Fibroblast of peridontal ligament (primary cell): ENCODE measurements at regions not wholly inside any gene's neighbourhood (a gene's known extent, or its start where the extent isn't known, plus 50 kb on each side); places are given as distances from the start of the nearest gene placed in this dataset.

Experiments
- DNase-seq: peaks from one replicate; pipeline ENCODE4 v3.0.0-alpha.2; 2010; ENCODE audit errors: extremely low read depth

DNA sequence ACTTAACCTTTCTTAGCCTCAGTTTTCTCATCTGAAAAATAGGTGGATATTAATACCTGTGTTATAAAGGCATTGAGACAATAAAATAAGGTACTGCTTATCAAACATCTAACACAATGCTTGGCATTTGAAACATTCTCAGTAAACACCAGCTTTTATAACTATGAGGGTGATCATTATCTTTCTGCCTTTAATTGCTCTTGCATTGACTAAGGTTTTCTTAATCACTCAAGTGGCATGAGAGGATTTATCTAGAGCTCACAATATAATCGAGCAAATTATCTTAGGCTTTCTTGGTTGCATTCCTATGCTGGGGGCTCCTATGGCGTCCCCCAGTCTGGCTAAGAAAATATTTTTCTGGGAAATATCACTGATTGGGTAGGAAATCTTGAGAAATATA lies 716.4 kb upstream of the MARCKS start:
- DNase-seq, result no peak

GRCh38 chr6:113141901-113142300 lies 715.2 kb upstream of the MARCKS start:
- no peak for DNase-seq

- DNase-seq, result no peak
These were observed 714.4 kb upstream of the MARCKS start for GRCh38 chr6:113142671-113143174.

- no peak for DNase-seq
These were observed 713.9 kb upstream of the MARCKS start for GRCh38 chr6:113143206-113143605.

DNA sequence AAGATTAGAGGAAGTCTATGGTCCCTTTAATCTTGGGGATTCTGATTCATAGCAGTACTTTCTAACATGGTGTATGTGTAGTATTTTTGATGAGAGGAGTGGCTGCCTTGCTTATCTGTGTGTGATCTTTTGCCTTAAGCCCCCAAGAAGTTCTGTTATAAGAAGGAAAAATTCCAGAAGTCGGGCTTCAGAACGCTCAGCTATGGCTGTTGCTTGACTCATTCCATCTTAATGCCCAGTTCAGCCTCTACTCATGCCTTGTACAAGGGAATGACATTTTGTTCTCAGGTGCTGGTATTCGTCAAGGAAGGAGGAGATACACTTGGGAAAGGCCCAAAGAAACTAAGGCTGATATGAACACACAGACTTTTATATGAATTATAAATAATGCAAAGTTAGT lies 713.0 kb upstream of the MARCKS start:
- no peak for DNase-seq

DNA sequence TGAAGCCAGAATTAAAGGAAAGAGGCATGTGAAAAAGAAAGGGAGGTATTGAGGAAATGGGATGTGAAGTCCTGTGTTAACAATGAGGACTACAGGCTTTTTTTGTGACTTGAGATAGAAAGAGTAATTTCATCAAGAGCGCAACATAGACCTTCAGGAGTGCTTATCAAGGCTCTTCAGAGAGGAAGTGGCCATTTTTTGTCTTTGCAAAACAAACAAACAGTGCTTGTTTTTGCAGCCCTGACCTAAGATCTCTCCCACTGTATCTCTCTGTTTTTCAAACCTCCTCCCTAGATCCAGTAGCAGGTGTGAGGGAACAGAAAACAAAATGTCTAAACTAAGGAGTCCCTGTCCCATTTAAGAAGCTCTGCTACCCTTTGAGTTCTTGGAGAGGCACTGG lies 710.3 kb upstream of the MARCKS start:
- no peak for DNase-seq

DNA sequence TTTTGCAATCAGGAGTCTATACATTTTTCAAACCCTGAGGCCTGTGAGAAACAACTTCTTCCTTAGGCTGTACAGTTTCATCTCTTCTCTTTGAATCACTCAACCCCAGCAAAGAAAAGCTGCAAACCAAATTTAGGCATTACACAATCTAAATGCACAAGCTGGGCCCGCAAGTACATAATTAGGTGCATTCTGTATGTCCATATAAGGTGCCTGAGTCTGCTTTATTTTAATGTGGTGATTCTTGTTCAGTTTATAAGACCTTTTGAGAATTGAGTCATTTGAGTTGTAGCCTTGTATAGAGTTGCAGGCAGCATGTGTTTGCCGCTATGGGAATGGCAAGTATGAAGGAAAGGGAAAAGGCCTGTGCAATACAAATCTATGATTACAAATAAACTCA lies 709.6 kb upstream of the MARCKS start:
- DNase-seq, result peak; percentile 98

GRCh38 chr6:113148566-113148965 lies 708.6 kb upstream of the MARCKS start:
- peak; percentile 58 for DNase-seq

DNA sequence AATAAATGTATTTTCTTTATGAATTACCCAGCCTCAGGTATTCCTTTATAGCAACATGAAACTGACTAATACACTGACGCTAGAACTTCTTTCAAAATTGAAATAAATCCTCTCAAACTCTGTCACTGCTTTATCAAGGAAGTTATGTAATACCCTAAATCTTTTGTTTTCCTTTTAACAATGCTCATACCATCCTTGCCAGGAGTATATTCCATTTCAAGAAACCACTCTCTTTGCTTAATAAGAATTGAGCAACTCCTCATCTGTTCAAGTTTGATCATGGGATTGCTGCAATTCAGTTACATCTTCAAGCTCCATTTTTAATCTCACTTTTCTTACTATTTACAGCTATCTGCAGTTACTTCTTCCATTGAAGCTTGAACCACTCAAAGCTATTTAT lies 707.6 kb upstream of the MARCKS start:
- DNase-seq, result peak; percentile 43

GRCh38 chr6:113160306-113161017 lies 696.7 kb upstream of the MARCKS start:
- DNase-seq, result peak; percentile 44

DNA sequence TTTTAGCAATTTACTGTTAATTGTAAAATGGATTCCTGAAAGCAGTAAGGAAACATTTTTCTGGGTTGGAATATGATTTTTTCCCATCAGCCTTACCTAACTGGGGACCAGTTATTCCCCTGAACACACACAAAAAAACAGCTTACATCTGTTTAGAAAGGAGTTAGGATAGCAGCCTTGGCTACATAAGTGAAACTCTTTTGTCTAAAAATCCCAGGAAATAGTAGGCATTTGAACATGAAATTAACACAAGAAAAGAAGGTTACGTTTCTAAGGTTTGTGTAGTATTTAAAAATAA lies 696.2 kb upstream of the MARCKS start:
- no peak for DNase-seq

DNA sequence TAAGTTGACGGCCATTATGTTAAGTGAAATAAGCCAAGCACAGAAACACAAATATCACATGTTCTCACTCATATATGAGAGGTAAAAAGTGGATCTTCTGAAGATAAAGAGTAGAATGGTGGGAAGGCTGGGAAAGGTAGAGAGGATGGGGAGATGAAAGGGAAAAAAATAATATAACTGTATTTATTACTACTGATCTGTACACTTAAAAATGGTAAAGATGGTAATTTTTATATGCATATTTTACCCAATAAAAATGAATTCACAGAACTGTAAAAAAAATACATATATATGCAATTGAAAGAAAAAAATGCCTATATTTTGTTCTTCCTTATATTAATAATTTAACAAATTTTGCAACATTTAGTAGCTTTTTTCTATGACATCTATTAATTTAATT lies 694.4 kb upstream of the MARCKS start:
- DNase-seq, result no peak

DNA sequence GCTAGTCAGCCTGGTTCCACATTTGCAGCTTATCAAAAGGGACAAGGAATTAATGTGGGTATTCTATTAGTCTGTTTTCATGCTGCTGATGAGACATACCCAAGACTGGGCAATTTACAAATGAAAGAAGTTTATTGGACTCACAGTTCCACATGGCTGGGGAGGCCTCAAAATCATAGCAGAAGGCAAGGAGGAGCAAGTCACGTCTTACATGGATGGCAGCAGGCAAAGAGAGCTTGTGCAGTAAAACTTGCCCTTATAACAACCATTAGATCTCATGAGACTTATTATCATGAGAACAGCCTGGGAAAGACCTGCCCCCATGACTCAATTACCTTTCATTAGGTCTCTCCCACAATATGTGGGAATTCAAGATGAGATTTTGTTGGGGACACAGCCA lies 689.1 kb upstream of the MARCKS start:
- no peak for DNase-seq

GRCh38 chr6:113169484-113169883 lies 687.7 kb upstream of the MARCKS start:
- peak; percentile 48 for DNase-seq

DNA sequence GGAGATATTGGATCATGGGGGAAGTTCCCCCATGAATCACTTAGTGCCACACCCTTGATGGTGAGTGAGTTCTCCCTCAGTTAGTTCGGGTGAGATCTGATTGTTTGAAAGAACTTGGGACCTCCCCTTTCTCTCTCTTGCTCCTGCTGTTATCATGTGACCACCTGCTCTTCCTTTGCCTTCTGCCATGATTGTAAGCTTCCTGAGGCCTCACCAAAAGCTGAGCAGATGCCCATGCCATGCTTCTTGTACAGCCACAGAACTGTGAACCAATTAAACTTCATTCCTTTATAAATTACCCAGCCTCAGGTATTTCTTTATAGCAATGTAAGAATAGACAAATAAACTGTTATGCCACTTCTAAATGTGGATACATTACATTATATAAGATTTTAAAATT lies 686.7 kb upstream of the MARCKS start:
- DNase-seq, result no peak

DNA sequence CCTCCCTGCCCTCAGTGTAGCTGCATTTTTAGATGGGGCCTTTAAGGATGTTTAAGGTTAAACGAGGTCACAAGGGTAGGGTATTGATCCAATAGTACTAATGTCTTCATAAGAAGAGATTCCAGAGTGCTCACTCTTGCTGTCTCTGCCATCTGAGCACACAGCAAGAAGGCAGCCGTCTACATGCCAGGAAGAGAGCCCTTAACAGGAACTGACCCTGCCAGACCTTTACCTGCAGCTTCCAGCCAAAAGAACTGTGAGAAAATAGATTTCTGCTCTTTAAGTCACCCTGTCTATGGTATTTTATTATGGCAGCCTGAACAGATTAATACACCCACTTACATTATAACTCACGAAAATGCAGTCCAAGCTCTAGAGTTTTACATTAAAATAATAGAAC lies 685.3 kb upstream of the MARCKS start:
- DNase-seq, result no peak

- DNase-seq, result no peak
These were observed 684.6 kb upstream of the MARCKS start for GRCh38 chr6:113172531-113172966.

- peak; percentile 39 for DNase-seq
These were observed 678.8 kb upstream of the MARCKS start for GRCh38 chr6:113178349-113178748.

GRCh38 chr6:113181164-113181563 lies 676.0 kb upstream of the MARCKS start:
- DNase-seq, result no peak

- peak; percentile 92 for DNase-seq
These were observed 674.6 kb upstream of the MARCKS start for GRCh38 chr6:113182370-113183141.

DNA sequence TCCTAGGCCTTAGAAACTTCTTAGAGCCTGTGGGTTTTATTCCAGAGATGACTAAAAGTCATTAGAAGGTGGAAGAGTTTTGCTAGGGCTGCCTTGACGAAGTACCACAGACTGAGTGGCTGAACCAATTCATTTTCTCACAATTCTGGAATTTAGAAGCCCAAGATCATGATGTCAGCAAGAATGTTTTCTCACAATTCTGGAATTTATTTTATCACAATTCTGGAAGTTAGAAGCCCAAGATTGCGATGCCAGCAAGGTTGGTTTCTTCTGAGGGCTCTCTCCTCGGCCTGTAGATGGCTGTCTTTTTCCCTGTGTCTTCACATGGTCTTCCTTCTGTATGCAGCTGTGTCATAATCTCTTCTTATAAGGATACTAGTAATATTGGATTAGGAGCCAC lies 672.9 kb upstream of the MARCKS start:
- DNase-seq, result peak; percentile 97

GRCh38 chr6:113184736-113185135 lies 672.4 kb upstream of the MARCKS start:
- DNase-seq, result peak; percentile 35

DNA sequence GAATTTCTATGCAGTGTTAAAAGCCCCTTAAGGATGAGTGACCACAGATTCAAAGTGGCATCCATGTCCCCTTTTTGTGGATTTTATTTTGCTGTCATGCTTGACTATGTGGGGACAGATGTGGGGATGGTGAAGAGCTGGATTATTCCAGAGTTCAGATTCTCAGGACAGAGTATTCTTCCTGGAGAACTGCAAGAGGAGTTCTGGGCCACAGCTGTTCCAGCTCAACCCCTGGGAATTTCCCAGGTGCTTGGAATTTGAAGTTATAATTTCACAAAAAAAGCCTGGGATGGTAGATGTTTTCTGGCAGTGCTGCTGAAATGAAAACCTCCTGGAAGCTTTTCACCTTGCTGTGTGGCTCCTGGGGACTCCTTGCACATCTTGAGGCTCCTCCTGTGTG lies 671.8 kb upstream of the MARCKS start:
- DNase-seq, result no peak
